ENCODE measurements at regions not wholly inside any gene's neighbourhood (a gene's known extent, or its start where the extent isn't known, plus 50 kb on each side); places are given as distances from the start of the nearest gene placed in this dataset.

- H3K27ac Mint-ChIP-seq, result no peak overlapping the region
- H3K4me1 Mint-ChIP-seq (ENCODE audit: low read depth), result peaks cover 16% of the 10 kb centered on the region
- no peak for TF ChIP-seq CTCF (IDR thresholded peaks at IDR 0.05)
- no peak overlapping the region for H3K4me3 Mint-ChIP-seq
- peaks cover 11% of the 10 kb centered on the region for H3K27me3 Mint-ChIP-seq
- ChIA-PET POLR2A (interaction anchor here (1.2 kb wide), 1 partner anchor 13 kb away, joined by 3 read pairs; no protein-coding TSS in a partner anchor), CTCF (interaction anchor here (1.0 to 2.0 kb wide), 2 partner anchors 212 to 217 kb away, joined by 4 to 6 read pairs; no protein-coding TSS in a partner anchor)
- DNase-seq (no peak), ATAC-seq (no peak)
- intact Hi-C loops (cut with micrococcal nuclease), result no loop called here
- no peaks in the 10 kb centered on the region for H3K9me3 Mint-ChIP-seq
- H3K36me3 Mint-ChIP-seq (ENCODE audit: low read depth), result no peaks in the 10 kb centered on the region
Measured at GRCh38 chr9:89815061-89815902, 210.5 kb downstream of the GADD45G start.

- no peaks in the 10 kb centered on the region for H3K9me3 Mint-ChIP-seq
- H3K27me3 Mint-ChIP-seq, result peaks cover 10% of the 10 kb centered on the region
- intact Hi-C loops (cut with micrococcal nuclease), result no loop called here
- no peak overlapping the region for H3K4me3 Mint-ChIP-seq
- H3K36me3 Mint-ChIP-seq (ENCODE audit: low read depth), result no peaks in the 10 kb centered on the region
- DNase-seq, result peak; percentile 17
- no peak overlapping the region for H3K27ac Mint-ChIP-seq
- CTCF ChIA-PET, result interaction anchor here (2.0 kb wide), 1 partner anchor 213 kb away, joined by 6 read pairs; no protein-coding TSS in a partner anchor
- POLR2A ChIA-PET, result interaction anchor here (0.7 kb wide), 1 partner anchor 829 kb away, joined by 3 read pairs; no protein-coding TSS in a partner anchor
- H3K4me1 Mint-ChIP-seq (ENCODE audit: low read depth), result peaks cover 16% of the 10 kb centered on the region
- no peak for TF ChIP-seq CTCF (IDR thresholded peaks at IDR 0.05)
- no peak for ATAC-seq
Measured at GRCh38 chr9:89815903-89816573, 211.2 kb downstream of the GADD45G start.

GRCh38 chr9:89817151-89817950 is 212.5 kb downstream of the GADD45G start:
- intact Hi-C loops (cut with micrococcal nuclease), result no loop called here
- H3K4me3 Mint-ChIP-seq, result no peak overlapping the region
- POLR2A ChIA-PET, result interaction anchor here (0.9 kb wide), 1 partner anchor 10 kb away, joined by 4 read pairs; no protein-coding TSS in a partner anchor
- no peaks in the 10 kb centered on the region for H3K9me3 Mint-ChIP-seq
- peaks cover 16% of the 10 kb centered on the region for H3K4me1 Mint-ChIP-seq (ENCODE audit: low read depth)
- ATAC-seq, result no peak
- CTCF ChIA-PET, result interaction anchor here (1.3 kb wide), 1 partner anchor 282 kb away, joined by 4 read pairs; no protein-coding TSS in a partner anchor
- DNase-seq, result no peak
- H3K27ac Mint-ChIP-seq, result no peak overlapping the region
- TF ChIP-seq CTCF (IDR thresholded peaks at IDR 0.05), result no peak
- peaks cover 10% of the 10 kb centered on the region for H3K27me3 Mint-ChIP-seq
- no peaks in the 10 kb centered on the region for H3K36me3 Mint-ChIP-seq (ENCODE audit: low read depth)

GRCh38 chr9:89820337-89820736 is 215.5 kb downstream of the GADD45G start:
- Mint-ChIP-seq H3K27ac (no peak overlapping the region), H3K4me3 (no peak overlapping the region), H3K4me1 (ENCODE audit: low read depth) (no peaks in the 10 kb centered on the region), H3K9me3 (no peaks in the 10 kb centered on the region), H3K36me3 (ENCODE audit: low read depth) (no peaks in the 10 kb centered on the region), H3K27me3 (peaks cover 4% of the 10 kb centered on the region)
- no peak for TF ChIP-seq CTCF (IDR thresholded peaks at IDR 0.05)
- ChIA-PET CTCF (interaction anchor here (1.0 kb wide), 1 partner anchor 280 kb away, joined by 4 read pairs; no protein-coding TSS in a partner anchor), POLR2A (interaction anchor here (0.6 kb wide), 1 partner anchor 12 kb away, joined by 3 read pairs; no protein-coding TSS in a partner anchor)
- DNase-seq (no peak), ATAC-seq (no peak)
- intact Hi-C loops (cut with micrococcal nuclease), result no loop called here

Data from activated CD8-positive, alpha-beta T cell treated with anti-CD3 and anti-CD28 coated beads for 36 hours (primary cell).